ENCODE measurements at regions not wholly inside any gene's neighbourhood (a gene's known extent, or its start where the extent isn't known, plus 50 kb on each side); places are given as distances from the start of the nearest gene placed in this dataset.

DNA sequence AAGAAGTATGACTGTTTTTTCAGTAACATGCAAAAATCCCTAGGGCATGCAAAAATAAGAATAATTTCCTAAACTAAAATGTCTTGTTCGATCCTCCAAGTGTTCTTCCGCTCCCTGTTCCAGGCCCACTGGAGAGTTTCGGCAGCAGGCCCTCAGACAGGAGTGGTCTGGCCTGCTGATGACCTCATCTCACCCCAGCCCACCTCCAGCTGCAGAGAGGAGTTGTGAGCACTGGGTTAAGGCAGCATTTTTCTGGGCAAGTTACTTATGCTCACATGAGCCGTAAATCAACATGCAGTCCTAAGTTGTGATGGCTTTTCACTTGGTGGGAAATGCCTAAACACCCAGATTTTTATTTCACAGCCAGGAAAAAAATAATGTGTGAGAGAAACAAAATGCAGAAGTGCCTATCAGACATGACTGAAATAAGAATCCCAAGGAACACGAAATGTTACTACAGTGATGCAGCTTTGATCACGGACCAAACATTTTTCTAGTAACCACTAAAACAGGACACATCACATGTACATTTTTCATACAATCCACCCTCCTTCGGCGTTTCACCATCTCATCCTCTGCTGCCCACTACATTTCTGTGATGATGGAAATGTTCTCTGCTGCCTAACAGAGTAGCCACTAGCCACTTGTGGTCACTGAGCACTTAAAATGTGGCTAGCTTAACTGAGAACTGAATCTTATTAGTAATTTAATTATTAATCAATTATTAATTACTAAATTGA is 153.3 kb upstream of the TBL1X start:
- TF ChIP-seq, protein P1, sequence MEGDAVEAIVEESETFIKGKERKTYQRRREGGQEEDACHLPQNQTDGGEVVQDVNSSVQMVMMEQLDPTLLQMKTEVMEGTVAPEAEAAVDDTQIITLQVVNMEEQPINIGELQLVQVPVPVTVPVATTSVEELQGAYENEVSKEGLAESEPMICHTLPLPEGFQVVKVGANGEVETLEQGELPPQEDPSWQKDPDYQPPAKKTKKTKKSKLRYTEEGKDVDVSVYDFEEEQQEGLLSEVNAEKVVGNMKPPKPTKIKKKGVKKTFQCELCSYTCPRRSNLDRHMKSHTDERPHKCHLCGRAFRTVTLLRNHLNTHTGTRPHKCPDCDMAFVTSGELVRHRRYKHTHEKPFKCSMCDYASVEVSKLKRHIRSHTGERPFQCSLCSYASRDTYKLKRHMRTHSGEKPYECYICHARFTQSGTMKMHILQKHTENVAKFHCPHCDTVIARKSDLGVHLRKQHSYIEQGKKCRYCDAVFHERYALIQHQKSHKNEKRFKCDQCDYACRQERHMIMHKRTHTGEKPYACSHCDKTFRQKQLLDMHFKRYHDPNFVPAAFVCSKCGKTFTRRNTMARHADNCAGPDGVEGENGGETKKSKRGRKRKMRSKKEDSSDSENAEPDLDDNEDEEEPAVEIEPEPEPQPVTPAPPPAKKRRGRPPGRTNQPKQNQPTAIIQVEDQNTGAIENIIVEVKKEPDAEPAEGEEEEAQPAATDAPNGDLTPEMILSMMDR (IDR thresholded peaks at IDR 0.05; ENCODE audit: borderline replicate concordance, extremely low read depth, low read length, poor library complexity, severe bottlenecking) = no peak
- no peak for TF ChIP-seq EZH2 (IDR thresholded peaks at IDR 0.05; ENCODE audit: borderline replicate concordance, low read depth, low read length, severe bottlenecking)
